ENCODE measurements at regions not wholly inside any gene's neighbourhood (a gene's known extent, or its start where the extent isn't known, plus 50 kb on each side); places are given as distances from the start of the nearest gene placed in this dataset.
"Not testable (repeated sequence)": the region's sequence is repeated elsewhere in the genome, so short reads cannot be mapped to it uniquely, and the experiment has no call there.

DNA sequence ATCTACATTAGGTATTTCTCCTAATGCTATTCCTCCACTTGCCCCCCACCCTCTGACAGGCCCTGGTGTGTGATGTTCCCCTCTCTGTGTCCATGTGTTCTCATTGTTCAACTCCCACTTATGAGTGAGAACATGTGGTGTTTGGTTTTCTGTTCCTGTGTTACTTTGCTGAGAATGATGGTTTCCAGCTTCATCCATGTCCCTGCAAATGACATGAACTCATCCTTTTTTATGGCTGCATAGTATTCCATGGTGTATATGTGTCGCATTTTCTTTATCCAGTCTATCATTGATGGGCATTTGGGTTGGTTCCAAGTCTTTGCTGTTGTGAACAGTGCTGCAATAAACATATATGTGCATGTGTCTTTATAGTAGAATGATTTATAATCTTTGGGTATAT, 50.6 kb upstream of the GRHL3 start:
- H3K9me3 ChIP-seq (ENCODE audit: severe bottlenecking); DNase-seq (ENCODE audit: low spot score); H3K27ac ChIP-seq (ENCODE audit: poor library complexity, severe bottlenecking); H3K36me3 ChIP-seq (ENCODE audit: low read depth); H3K27me3 ChIP-seq (ENCODE audit: insufficient read depth, poor library complexity, severe bottlenecking); ATAC-seq (ENCODE audit: low read depth); H3K4me3 ChIP-seq (ENCODE audit: severe bottlenecking): not testable (repeated sequence)
- H3K4me1 ChIP-seq (ENCODE audit: insufficient read depth, poor library complexity, severe bottlenecking): peaks cover 11% of the 10 kb centered on the region

- Histone ChIP-seq H3K9me3 (ENCODE audit: severe bottlenecking) (no peaks in the 10 kb centered on the region), H3K36me3 (ENCODE audit: low read depth) (no peaks in the 10 kb centered on the region), H3K27me3 (ENCODE audit: insufficient read depth, poor library complexity, severe bottlenecking) (no peaks in the 10 kb centered on the region), H3K27ac (ENCODE audit: poor library complexity, severe bottlenecking) (peak overlapping the region; percentile 19), H3K4me3 (ENCODE audit: severe bottlenecking) (no peak overlapping the region), H3K4me1 (ENCODE audit: insufficient read depth, poor library complexity, severe bottlenecking) (peaks cover 11% of the 10 kb centered on the region)
- ATAC-seq (ENCODE audit: low read depth) (no peak), DNase-seq (ENCODE audit: low spot score) (no peak)
- TF ChIP-seq, protein P1, sequence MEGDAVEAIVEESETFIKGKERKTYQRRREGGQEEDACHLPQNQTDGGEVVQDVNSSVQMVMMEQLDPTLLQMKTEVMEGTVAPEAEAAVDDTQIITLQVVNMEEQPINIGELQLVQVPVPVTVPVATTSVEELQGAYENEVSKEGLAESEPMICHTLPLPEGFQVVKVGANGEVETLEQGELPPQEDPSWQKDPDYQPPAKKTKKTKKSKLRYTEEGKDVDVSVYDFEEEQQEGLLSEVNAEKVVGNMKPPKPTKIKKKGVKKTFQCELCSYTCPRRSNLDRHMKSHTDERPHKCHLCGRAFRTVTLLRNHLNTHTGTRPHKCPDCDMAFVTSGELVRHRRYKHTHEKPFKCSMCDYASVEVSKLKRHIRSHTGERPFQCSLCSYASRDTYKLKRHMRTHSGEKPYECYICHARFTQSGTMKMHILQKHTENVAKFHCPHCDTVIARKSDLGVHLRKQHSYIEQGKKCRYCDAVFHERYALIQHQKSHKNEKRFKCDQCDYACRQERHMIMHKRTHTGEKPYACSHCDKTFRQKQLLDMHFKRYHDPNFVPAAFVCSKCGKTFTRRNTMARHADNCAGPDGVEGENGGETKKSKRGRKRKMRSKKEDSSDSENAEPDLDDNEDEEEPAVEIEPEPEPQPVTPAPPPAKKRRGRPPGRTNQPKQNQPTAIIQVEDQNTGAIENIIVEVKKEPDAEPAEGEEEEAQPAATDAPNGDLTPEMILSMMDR (IDR thresholded peaks at IDR 0.05; ENCODE audit: poor library complexity, severe bottlenecking): no peak
Measured at GRCh38 chr1:24266998-24267397, 52.2 kb upstream of the GRHL3 start.

- ATAC-seq (ENCODE audit: low read depth): peak; percentile 92
- DNase-seq (ENCODE audit: low spot score): peak; percentile 79
- Histone ChIP-seq H3K4me3 (ENCODE audit: severe bottlenecking) (no peak overlapping the region), H3K27me3 (ENCODE audit: insufficient read depth, poor library complexity, severe bottlenecking) (no peaks in the 10 kb centered on the region), H3K4me1 (ENCODE audit: insufficient read depth, poor library complexity, severe bottlenecking) (peaks cover 11% of the 10 kb centered on the region), H3K9me3 (ENCODE audit: severe bottlenecking) (no peaks in the 10 kb centered on the region), H3K36me3 (ENCODE audit: low read depth) (no peaks in the 10 kb centered on the region), H3K27ac (ENCODE audit: poor library complexity, severe bottlenecking) (peak overlapping the region; percentile 19)
- TF ChIP-seq, protein P1 (IDR thresholded peaks at IDR 0.05; ENCODE audit: poor library complexity, severe bottlenecking): peak; percentile 20
Measured at GRCh38 chr1:24266398-24266941, 52.7 kb upstream of the GRHL3 start.

DNA sequence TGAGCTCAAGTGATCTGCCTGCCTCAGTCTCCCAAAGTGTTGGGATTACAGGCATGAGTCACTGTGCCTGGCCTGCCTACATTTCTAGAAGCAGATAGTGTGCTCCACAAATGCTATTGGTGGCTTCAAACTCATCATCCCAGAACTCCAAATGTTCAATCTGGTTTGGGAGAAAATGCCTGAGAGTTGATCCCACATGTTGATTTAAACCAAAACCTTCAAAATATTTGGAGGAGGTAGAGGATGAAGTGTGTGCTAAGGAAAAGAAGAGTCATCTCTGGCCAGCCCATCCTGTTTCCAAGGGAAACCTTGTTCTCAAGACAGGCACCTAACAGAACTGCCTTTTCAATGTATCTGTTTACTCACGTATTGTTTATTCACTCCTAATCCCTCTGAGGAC, 55.4 kb upstream of the GRHL3 start:
- no peak for ATAC-seq (ENCODE audit: low read depth)
- no peak overlapping the region for H3K4me3 ChIP-seq (ENCODE audit: severe bottlenecking)
- TF ChIP-seq, protein P1 (IDR thresholded peaks at IDR 0.05; ENCODE audit: poor library complexity, severe bottlenecking): no peak

DNA sequence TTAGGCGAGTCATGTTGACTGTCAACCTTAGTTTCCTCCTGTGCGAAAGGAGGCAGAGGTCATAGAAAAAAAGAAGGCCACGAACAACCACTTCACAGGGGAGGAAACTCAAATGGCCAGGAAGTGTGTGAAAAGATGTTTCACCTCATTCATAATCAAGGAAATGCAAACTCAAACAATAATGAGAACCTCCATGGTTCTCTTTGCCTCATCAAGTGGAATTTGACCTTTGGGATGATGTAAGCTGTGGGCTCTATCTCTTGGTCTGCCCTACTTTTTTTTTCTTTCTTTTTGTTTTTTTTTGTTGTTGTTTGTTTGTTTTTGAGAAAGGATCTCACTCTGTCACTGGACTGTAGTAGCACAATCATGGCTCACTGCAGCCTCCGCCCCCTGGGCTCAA, 55.9 kb upstream of the GRHL3 start:
- H3K27ac ChIP-seq (ENCODE audit: poor library complexity, severe bottlenecking): no peak overlapping the region
- ATAC-seq (ENCODE audit: low read depth) (no peak), DNase-seq (ENCODE audit: low spot score) (no peak)
- no peak overlapping the region for H3K4me3 ChIP-seq (ENCODE audit: severe bottlenecking)
- TF ChIP-seq, protein P1 (IDR thresholded peaks at IDR 0.05; ENCODE audit: poor library complexity, severe bottlenecking): no peak
- H3K27me3 ChIP-seq (ENCODE audit: insufficient read depth, poor library complexity, severe bottlenecking): no peaks in the 10 kb centered on the region
- no peaks in the 10 kb centered on the region for H3K9me3 ChIP-seq (ENCODE audit: severe bottlenecking)
- peaks cover 11% of the 10 kb centered on the region for H3K4me1 ChIP-seq (ENCODE audit: insufficient read depth, poor library complexity, severe bottlenecking)
- no peaks in the 10 kb centered on the region for H3K36me3 ChIP-seq (ENCODE audit: low read depth)

More for the DNA sequence above, 55.4 kb upstream of the GRHL3 start:
- Histone ChIP-seq H3K27ac (ENCODE audit: poor library complexity, severe bottlenecking) (no peak overlapping the region), H3K27me3 (ENCODE audit: insufficient read depth, poor library complexity, severe bottlenecking) (no peaks in the 10 kb centered on the region), H3K36me3 (ENCODE audit: low read depth) (no peaks in the 10 kb centered on the region), H3K4me1 (ENCODE audit: insufficient read depth, poor library complexity, severe bottlenecking) (peaks cover 11% of the 10 kb centered on the region), H3K9me3 (ENCODE audit: severe bottlenecking) (no peaks in the 10 kb centered on the region)
- DNase-seq (ENCODE audit: low spot score): no peak

All from RWPE2 (cell line).